Tibial artery (tissue), 4 donors: ENCODE measurements at regions not wholly inside any gene's neighbourhood (a gene's known extent, or its start where the extent isn't known, plus 50 kb on each side); places are given as distances from the start of the nearest gene placed in this dataset.
"Not testable (repeated sequence)": the region's sequence is repeated elsewhere in the genome, so short reads cannot be mapped to it uniquely, and the experiment has no call there.

Experiments used
- DNase-seq, 2 donors: peaks; one replicate each; pipeline ENCODE4 v3.0.0-alpha.2; 2019
- H3K27ac ChIP-seq, 2 donors: fragments of 200-600 bp; sonication (generic) in 1 of 2; 1 replicate in 1 of 2; 2 replicates in 1 of 2; pipeline ENCODE4 v1.5.1; 2018 to 2019; ENCODE audit warnings: mild to moderate bottlenecking in 1 of 2
- H3K27me3 ChIP-seq, 2 donors: fragments of 200-600 bp; sonication (generic) in 1 of 2; one replicate each; pipeline versions ENCODE4 v1.5.1 to v1.6.0; 2016 to 2019
- H3K36me3 ChIP-seq, 3 donors: fragments of 200-600 bp; sonication (generic) in 2 of 3; one replicate each; pipeline ENCODE4 v1.5.1; 2016 to 2019; ENCODE audit warnings: mild to moderate bottlenecking in 2 of 3
- H3K4me1 ChIP-seq, 4 donors: fragments of 200-600 bp; sonication (generic) in 2 of 4; 1 replicate in 3 of 4; 2 replicates in 1 of 4; pipeline ENCODE4 v1.5.1; 2016 to 2019
- H3K4me3 ChIP-seq, 2 donors: fragments of 200-600 bp; sonication (generic) in 1 of 2; 1 replicate in 1 of 2; 2 replicates in 1 of 2; pipeline ENCODE4 v1.5.1; 2018 to 2019; ENCODE audit warnings: mild to moderate bottlenecking in 2 of 2
- H3K9me3 ChIP-seq, 3 donors: fragments of 200-600 bp; sonication (generic) in 1 of 3; one replicate each; pipeline ENCODE4 v1.5.1; 2016 to 2019
- intact Hi-C: fragments of 100-400 bp; cut with DNase I; formaldehyde crosslinking; loops from one replicate; pipeline ENCODE4 v1.15.0; 2023; ENCODE audit warnings: low total_unique reads
- TF ChIP-seq, protein P1 (sequence below), 2 experiments: fragments of 200-600 bp in 1 of 2; fragments of 450-650 bp in 1 of 2; IDR thresholded peaks; one replicate each; pipeline ENCODE4 v1.5.1; 2017 to 2019; ENCODE audit warnings: antibody characterized with exemption in 2 of 2, mild to moderate bottlenecking in 1 of 2, moderate library complexity in 1 of 2

DNA sequence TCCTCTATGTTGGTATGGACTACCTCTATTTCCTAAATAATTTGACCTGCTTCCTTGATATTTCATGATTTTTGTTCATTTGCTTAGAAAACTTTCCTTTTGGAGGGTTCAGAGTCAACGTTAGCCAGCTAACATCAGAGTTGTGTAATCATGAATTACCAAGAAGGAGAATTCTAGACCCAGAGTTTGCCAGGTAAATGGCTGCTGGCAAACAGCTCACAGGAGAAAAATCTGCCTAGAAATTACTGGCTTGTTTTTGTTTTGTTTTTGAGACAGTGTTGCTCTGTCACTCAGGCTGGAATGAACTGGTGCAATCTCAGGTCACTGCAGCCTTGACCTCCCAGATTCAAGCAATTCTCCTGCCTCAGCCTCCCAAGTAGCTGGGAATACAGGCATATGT is 111.4 kb upstream of the SALL1 start:
- H3K4me3 ChIP-seq: no peak overlapping the region

DNA sequence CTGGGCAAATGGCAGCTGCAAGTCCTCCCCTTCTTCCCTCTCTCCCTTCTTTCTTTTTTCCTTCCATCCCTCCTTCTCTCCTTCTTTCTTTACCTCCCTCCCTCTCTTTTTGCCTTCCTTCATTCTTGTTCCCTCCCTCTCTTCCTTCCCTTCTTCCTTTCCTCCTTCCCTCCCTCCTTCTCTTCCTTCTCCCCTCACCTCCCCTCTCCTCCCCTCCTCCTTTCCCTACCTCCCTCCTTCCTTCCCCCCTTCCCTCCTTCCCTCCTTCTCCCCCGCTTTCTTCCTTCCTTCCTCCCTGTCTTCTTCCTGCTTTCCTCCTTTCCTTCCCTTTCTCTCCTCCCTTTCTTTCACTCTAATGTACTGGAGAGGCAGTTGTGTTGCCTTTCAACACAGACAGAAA is 110.8 kb upstream of the SALL1 start:
- no peaks in the 10 kb centered on the region for H3K9me3 ChIP-seq
- H3K27me3 ChIP-seq: no peaks in the 10 kb centered on the region
- H3K4me1 ChIP-seq: no peaks in the 10 kb centered on the region
- TF ChIP-seq, protein P1, sequence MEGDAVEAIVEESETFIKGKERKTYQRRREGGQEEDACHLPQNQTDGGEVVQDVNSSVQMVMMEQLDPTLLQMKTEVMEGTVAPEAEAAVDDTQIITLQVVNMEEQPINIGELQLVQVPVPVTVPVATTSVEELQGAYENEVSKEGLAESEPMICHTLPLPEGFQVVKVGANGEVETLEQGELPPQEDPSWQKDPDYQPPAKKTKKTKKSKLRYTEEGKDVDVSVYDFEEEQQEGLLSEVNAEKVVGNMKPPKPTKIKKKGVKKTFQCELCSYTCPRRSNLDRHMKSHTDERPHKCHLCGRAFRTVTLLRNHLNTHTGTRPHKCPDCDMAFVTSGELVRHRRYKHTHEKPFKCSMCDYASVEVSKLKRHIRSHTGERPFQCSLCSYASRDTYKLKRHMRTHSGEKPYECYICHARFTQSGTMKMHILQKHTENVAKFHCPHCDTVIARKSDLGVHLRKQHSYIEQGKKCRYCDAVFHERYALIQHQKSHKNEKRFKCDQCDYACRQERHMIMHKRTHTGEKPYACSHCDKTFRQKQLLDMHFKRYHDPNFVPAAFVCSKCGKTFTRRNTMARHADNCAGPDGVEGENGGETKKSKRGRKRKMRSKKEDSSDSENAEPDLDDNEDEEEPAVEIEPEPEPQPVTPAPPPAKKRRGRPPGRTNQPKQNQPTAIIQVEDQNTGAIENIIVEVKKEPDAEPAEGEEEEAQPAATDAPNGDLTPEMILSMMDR (IDR thresholded peaks at IDR 0.05): no peak
- H3K4me3 ChIP-seq: no peak overlapping the region
- DNase-seq: no peak
- no peaks in the 10 kb centered on the region for H3K36me3 ChIP-seq
- no peak overlapping the region for H3K27ac ChIP-seq
- intact Hi-C loops: no loop called here

More for the DNA sequence above, 111.4 kb upstream of the SALL1 start:
- Histone ChIP-seq H3K36me3 (no peaks in the 10 kb centered on the region), H3K27me3 (no peaks in the 10 kb centered on the region), H3K27ac (no peak overlapping the region), H3K4me1 (no peaks in the 10 kb centered on the region), H3K9me3 (no peaks in the 10 kb centered on the region)
- TF ChIP-seq, protein P1 (IDR thresholded peaks at IDR 0.05): no peak
- no peak for DNase-seq
- intact Hi-C loops: no loop called here

DNA sequence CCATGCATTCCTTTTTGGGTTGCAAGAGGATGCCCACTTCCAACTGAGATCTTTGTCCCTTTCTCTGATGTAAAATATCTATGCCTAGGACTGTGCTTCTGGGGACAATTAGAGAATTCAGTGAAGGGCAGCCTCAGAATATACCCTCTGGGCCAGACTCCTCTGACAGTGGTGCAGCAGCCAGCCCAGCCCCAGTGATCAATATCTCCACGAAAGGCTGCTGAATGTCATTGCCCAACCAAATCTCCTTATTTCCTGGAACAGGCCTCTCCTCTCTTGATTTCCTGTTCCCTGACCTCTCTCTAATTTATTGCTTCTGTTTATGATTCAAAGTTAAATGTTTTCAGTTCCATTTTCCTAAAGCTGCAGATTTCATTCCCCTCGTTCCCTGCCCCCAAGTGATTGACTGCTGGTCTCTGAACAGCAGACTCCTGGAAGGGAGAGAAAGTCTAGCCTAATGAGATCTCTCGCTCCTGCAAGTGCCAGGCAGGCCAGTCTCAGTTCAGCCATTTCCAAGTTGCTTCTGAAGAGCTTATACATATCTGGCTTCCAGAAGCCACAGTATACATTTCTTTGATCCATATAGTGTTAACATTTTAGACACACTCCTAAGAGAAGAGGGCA is 104.4 kb upstream of the SALL1 start:
- Histone ChIP-seq H3K4me1 (no peaks in the 10 kb centered on the region), H3K27me3 (no peaks in the 10 kb centered on the region), H3K4me3 (no peak overlapping the region), H3K27ac (no peak overlapping the region), H3K9me3 (no peaks in the 10 kb centered on the region), H3K36me3 (no peaks in the 10 kb centered on the region)
- intact Hi-C loops: no loop called here
- DNase-seq: no peak
- TF ChIP-seq, protein P1 (IDR thresholded peaks at IDR 0.05): no peak

DNA sequence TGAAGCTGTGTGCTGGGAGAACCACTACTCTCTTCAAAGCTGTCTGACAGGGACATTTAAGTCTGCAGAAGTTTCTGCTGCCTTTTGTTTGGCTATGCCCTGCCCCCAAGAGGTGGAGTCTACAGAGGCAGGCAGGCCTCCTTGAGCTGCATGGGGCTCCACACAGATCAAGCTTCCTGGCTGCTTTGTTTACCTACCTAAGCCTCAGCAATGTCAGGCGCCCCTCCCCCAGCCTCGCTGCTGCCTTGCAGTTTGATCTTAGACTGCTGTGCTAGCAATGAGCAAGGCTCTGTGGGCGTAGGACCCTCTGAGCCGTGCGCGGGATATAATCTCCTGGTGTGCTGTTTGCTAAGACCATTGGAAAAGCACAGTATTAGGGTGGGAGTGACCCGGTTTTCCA is 103.3 kb upstream of the SALL1 start:
- H3K36me3 ChIP-seq, H3K4me3 ChIP-seq, intact Hi-C loops, H3K9me3 ChIP-seq, H3K4me1 ChIP-seq, H3K27me3 ChIP-seq, H3K27ac ChIP-seq: not testable (repeated sequence)
- peak in 1 of 2 donors; percentile 28 for DNase-seq

DNA sequence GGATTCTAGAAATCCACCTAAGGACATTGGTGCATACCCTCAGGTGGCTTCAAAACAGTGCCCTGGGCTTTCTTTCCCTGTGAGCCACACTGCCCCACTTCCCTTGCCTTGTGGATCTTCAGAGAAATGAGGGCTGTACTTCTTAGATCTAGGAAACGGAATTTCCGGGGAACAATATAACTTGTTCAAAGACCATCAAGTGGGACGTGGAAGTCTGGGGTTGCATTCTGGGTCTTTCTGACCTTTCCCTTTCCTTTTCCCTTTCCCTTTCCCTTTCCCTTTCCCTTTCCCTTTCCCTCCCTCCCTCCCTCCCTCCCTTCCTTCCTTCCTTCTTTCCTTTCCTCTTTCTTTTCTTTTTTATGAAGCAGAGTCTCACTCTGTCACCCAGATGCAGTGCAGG is 97.1 kb upstream of the SALL1 start:
- H3K4me3 ChIP-seq: no peak overlapping the region
- H3K4me1 ChIP-seq: no peaks in the 10 kb centered on the region
- TF ChIP-seq, protein P1 (IDR thresholded peaks at IDR 0.05): no peak
- no peak overlapping the region for H3K27ac ChIP-seq
- intact Hi-C loops: no loop called here
- no peak for DNase-seq
- H3K27me3 ChIP-seq: no peaks in the 10 kb centered on the region
- no peaks in the 10 kb centered on the region for H3K36me3 ChIP-seq
- H3K9me3 ChIP-seq: no peaks in the 10 kb centered on the region

DNA sequence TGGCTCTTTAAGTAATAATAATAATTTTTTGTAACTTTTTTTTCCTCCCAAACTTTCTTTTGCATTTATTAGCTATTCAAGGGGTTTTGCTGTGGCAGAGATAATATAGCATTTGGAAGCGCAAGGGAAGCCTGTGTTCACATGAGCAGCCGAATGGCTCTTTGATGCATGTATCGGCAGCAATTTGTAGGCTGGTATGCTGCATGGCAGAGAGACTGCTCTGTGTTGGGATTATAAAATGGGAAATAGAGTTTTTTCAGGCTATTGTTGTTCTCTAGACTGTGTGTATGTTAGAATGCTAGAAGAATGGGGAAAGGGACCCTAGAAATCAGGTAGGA is 94.6 kb upstream of the SALL1 start:
- H3K27me3 ChIP-seq: no peaks in the 10 kb centered on the region
- no peaks in the 10 kb centered on the region for H3K36me3 ChIP-seq
- intact Hi-C loops: no loop called here
- H3K4me3 ChIP-seq: no peak overlapping the region
- H3K4me1 ChIP-seq: no peaks in the 10 kb centered on the region
- H3K9me3 ChIP-seq: no peaks in the 10 kb centered on the region
- TF ChIP-seq, protein P1 (IDR thresholded peaks at IDR 0.05): no peak
- DNase-seq: no peak
- no peak overlapping the region for H3K27ac ChIP-seq
